ENCODE measurements at regions not wholly inside any gene's neighbourhood (a gene's known extent, or its start where the extent isn't known, plus 50 kb on each side); places are given as distances from the start of the nearest gene placed in this dataset.

- H3K9me3 ChIP-seq: no peaks in the 10 kb centered on the region
- TF ChIP-seq CTCF (IDR thresholded peaks at IDR 0.05) (no peak), POLR2A (IDR thresholded peaks at IDR 0.05) (no peak)
These were observed 168.3 kb downstream of the TRIML1 start for GRCh38 chr4:188307591-188307990.

GRCh38 chr4:188308142-188308541 is 168.9 kb downstream of the TRIML1 start:
- Histone ChIP-seq H3K27me3 (no peaks in the 10 kb centered on the region), H3K4me3 (no peak overlapping the region), H3K4me1 (no peaks in the 10 kb centered on the region), H3K36me3 (no peaks in the 10 kb centered on the region), H3K27ac (no peak overlapping the region), H3K9me3 (no peaks in the 10 kb centered on the region)
- DNase-seq: no peak
- TF ChIP-seq POLR2A (IDR thresholded peaks at IDR 0.05) (no peak), CTCF (IDR thresholded peaks at IDR 0.05) (no peak)
- intact Hi-C loops (cut with DNase I; ENCODE audit: low total_unique reads): no loop called here

More at GRCh38 chr4:188307591-188307990, 168.3 kb downstream of the TRIML1 start:
- Histone ChIP-seq H3K4me3 (no peak overlapping the region), H3K27me3 (no peaks in the 10 kb centered on the region), H3K36me3 (no peaks in the 10 kb centered on the region), H3K4me1 (no peaks in the 10 kb centered on the region), H3K27ac (no peak overlapping the region)
- DNase-seq: no peak
- intact Hi-C loops (cut with DNase I; ENCODE audit: low total_unique reads): no loop called here

- no peaks in the 10 kb centered on the region for H3K4me1 ChIP-seq
- H3K27me3 ChIP-seq: no peaks in the 10 kb centered on the region
- no peak overlapping the region for H3K27ac ChIP-seq
- no peak for TF ChIP-seq CTCF (IDR thresholded peaks at IDR 0.05)
- no peak for TF ChIP-seq POLR2A (IDR thresholded peaks at IDR 0.05)
- no peaks in the 10 kb centered on the region for H3K9me3 ChIP-seq
- no peaks in the 10 kb centered on the region for H3K36me3 ChIP-seq
- DNase-seq: no peak
- intact Hi-C loops (cut with DNase I; ENCODE audit: low total_unique reads): no loop called here
- H3K4me3 ChIP-seq: no peak overlapping the region
These were observed 177.2 kb downstream of the TRIML1 start for GRCh38 chr4:188316391-188316790.

GRCh38 chr4:188328966-188329365 is 189.7 kb downstream of the TRIML1 start:
- H3K4me3 ChIP-seq: no peak overlapping the region
- intact Hi-C loops (cut with DNase I; ENCODE audit: low total_unique reads): no loop called here
- no peaks in the 10 kb centered on the region for H3K4me1 ChIP-seq
- no peaks in the 10 kb centered on the region for H3K27me3 ChIP-seq
- no peak overlapping the region for H3K27ac ChIP-seq
- TF ChIP-seq CTCF (IDR thresholded peaks at IDR 0.05): no peak
- no peak for TF ChIP-seq POLR2A (IDR thresholded peaks at IDR 0.05)
- no peaks in the 10 kb centered on the region for H3K9me3 ChIP-seq
- DNase-seq: no peak
- H3K36me3 ChIP-seq: no peaks in the 10 kb centered on the region

- DNase-seq: no peak
- H3K9me3 ChIP-seq: no peaks in the 10 kb centered on the region
- intact Hi-C loops (cut with DNase I; ENCODE audit: low total_unique reads): no loop called here
- no peak overlapping the region for H3K4me3 ChIP-seq
- H3K4me1 ChIP-seq: no peaks in the 10 kb centered on the region
- TF ChIP-seq POLR2A (IDR thresholded peaks at IDR 0.05) (no peak), CTCF (IDR thresholded peaks at IDR 0.05) (no peak)
- no peak overlapping the region for H3K27ac ChIP-seq
- no peaks in the 10 kb centered on the region for H3K36me3 ChIP-seq
- H3K27me3 ChIP-seq: no peaks in the 10 kb centered on the region
These were observed 190.3 kb downstream of the TRIML1 start for GRCh38 chr4:188329521-188329920.
